HEK293 (cell line): ENCODE measurements at regions not wholly inside any gene's neighbourhood (a gene's known extent, or its start where the extent isn't known, plus 50 kb on each side); places are given as distances from the start of the nearest gene placed in this dataset.

Source experiments
- CTCF ChIP-seq: fragments of 450-650 bp; formaldehyde crosslinking; IDR thresholded peaks from 2 replicates; pipeline ENCODE4 v1.5.1; 2016; ENCODE audit warnings: missing biosample characterization, missing genetic modification characterization
- GLI4 ChIP-seq: fragments of 450-650 bp; formaldehyde crosslinking; IDR thresholded peaks from 2 replicates; pipeline ENCODE4 v1.5.1; 2016; ENCODE audit warnings: missing biosample characterization, missing genetic modification characterization
- REST ChIP-seq: fragments of 450-650 bp; formaldehyde crosslinking; IDR thresholded peaks from 2 replicates; pipeline ENCODE4 v1.5.1; 2016; ENCODE audit warnings: missing biosample characterization, missing genetic modification characterization
- ZFP37 ChIP-seq: fragments of 450-650 bp; formaldehyde crosslinking; IDR thresholded peaks from 2 replicates; pipeline ENCODE4 v1.5.1; 2016; ENCODE audit warnings: missing biosample characterization, missing genetic modification characterization
- ZNF132 ChIP-seq: fragments of 450-650 bp; formaldehyde crosslinking; IDR thresholded peaks from 2 replicates; pipeline ENCODE4 v1.5.1; 2017; ENCODE audit warnings: missing biosample characterization, missing genetic modification characterization, borderline replicate concordance
- ZNF423 ChIP-seq: fragments of 450-650 bp; formaldehyde crosslinking; IDR thresholded peaks from 2 replicates; pipeline ENCODE4 v1.5.1; 2016; ENCODE audit warnings: missing biosample characterization, missing genetic modification characterization
- TF ChIP-seq, protein P1 (sequence below): fragments of 450-650 bp; formaldehyde crosslinking; IDR thresholded peaks from 2 replicates; pipeline ENCODE4 v1.5.1; 2016; ENCODE audit warnings: missing biosample characterization, missing genetic modification characterization

- no peak for TF ChIP-seq CTCF (tag by site-specific recombination)
- no peak for TF ChIP-seq ZFP37 (tag by site-specific recombination)
- TF ChIP-seq REST (tag by site-specific recombination) = no peak
- TF ChIP-seq ZNF132 (tag by site-specific recombination) = no peak
- TF ChIP-seq, protein P1, sequence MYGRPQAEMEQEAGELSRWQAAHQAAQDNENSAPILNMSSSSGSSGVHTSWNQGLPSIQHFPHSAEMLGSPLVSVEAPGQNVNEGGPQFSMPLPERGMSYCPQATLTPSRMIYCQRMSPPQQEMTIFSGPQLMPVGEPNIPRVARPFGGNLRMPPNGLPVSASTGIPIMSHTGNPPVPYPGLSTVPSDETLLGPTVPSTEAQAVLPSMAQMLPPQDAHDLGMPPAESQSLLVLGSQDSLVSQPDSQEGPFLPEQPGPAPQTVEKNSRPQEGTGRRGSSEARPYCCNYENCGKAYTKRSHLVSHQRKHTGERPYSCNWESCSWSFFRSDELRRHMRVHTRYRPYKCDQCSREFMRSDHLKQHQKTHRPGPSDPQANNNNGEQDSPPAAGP (tag by site-specific recombination) = no peak
- no peak for TF ChIP-seq GLI4 (tag by site-specific recombination)
- no peak for TF ChIP-seq ZNF423 (tag by site-specific recombination)
Observed at GRCh38 chr5:36458746-36459145, 147.7 kb upstream of the SLC1A3 start.
